ENCODE measurements at regions not wholly inside any gene's neighbourhood (a gene's known extent, or its start where the extent isn't known, plus 50 kb on each side); places are given as distances from the start of the nearest gene placed in this dataset.

DNA sequence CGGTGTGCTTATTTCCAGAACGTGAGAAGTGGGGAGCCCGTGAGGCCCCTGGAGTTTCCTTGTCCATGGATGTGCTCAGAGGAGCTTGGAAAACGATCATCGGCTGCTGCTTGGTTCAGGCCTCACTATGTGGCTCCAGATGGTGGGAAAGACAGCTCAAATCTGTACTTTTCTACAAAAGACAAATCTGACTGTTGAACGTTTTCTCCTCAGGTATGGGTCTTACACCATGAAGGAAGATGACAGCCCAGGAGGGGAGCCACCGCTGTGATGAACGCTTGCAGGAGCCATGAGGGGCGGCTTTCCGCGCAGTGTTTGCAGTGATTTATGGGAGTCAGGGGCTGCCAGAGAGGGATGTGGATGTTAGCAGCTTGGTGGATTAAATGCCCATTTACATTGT lies 109.4 kb upstream of the E2F8 start:
- TF ChIP-seq, protein P1, sequence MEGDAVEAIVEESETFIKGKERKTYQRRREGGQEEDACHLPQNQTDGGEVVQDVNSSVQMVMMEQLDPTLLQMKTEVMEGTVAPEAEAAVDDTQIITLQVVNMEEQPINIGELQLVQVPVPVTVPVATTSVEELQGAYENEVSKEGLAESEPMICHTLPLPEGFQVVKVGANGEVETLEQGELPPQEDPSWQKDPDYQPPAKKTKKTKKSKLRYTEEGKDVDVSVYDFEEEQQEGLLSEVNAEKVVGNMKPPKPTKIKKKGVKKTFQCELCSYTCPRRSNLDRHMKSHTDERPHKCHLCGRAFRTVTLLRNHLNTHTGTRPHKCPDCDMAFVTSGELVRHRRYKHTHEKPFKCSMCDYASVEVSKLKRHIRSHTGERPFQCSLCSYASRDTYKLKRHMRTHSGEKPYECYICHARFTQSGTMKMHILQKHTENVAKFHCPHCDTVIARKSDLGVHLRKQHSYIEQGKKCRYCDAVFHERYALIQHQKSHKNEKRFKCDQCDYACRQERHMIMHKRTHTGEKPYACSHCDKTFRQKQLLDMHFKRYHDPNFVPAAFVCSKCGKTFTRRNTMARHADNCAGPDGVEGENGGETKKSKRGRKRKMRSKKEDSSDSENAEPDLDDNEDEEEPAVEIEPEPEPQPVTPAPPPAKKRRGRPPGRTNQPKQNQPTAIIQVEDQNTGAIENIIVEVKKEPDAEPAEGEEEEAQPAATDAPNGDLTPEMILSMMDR (IDR thresholded peaks at IDR 0.05; ENCODE audit: insufficient read depth, low read length) = no peak
- no peak for TF ChIP-seq POLR2AphosphoS5 (IDR thresholded peaks at IDR 0.05; ENCODE audit: low read depth)
- TF ChIP-seq GABPA (IDR thresholded peaks at IDR 0.05; ENCODE audit: low read depth) = no peak
- TF ChIP-seq, protein P2, sequence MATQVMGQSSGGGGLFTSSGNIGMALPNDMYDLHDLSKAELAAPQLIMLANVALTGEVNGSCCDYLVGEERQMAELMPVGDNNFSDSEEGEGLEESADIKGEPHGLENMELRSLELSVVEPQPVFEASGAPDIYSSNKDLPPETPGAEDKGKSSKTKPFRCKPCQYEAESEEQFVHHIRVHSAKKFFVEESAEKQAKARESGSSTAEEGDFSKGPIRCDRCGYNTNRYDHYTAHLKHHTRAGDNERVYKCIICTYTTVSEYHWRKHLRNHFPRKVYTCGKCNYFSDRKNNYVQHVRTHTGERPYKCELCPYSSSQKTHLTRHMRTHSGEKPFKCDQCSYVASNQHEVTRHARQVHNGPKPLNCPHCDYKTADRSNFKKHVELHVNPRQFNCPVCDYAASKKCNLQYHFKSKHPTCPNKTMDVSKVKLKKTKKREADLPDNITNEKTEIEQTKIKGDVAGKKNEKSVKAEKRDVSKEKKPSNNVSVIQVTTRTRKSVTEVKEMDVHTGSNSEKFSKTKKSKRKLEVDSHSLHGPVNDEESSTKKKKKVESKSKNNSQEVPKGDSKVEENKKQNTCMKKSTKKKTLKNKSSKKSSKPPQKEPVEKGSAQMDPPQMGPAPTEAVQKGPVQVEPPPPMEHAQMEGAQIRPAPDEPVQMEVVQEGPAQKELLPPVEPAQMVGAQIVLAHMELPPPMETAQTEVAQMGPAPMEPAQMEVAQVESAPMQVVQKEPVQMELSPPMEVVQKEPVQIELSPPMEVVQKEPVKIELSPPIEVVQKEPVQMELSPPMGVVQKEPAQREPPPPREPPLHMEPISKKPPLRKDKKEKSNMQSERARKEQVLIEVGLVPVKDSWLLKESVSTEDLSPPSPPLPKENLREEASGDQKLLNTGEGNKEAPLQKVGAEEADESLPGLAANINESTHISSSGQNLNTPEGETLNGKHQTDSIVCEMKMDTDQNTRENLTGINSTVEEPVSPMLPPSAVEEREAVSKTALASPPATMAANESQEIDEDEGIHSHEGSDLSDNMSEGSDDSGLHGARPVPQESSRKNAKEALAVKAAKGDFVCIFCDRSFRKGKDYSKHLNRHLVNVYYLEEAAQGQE (IDR thresholded peaks at IDR 0.05; ENCODE audit: insufficient replicate concordance, low read depth) = no peak

All from HL-60 (cell line).